ENCODE measurements at regions not wholly inside any gene's neighbourhood (a gene's known extent, or its start where the extent isn't known, plus 50 kb on each side); places are given as distances from the start of the nearest gene placed in this dataset.

DNA sequence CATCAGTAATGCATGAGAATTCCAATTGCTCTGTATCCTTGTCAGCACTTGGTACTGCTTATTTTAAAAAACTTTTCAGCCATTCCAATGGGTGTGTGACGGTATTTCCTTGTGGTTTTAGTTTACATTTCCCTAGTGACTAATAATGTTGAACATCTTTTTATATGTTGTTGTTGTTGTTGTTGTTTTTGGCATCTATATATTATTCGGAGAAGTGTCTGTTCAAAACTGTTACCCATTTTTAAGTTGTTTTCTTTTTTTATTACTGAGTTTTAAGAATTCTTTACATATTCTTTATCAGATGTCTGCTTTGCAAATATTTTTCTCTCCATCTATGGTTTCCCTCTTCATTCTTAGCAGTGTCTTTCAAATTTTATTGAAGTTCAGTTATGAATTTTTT, 231.1 kb upstream of the POU3F1 start:
- no peak for DNase-seq

DNA sequence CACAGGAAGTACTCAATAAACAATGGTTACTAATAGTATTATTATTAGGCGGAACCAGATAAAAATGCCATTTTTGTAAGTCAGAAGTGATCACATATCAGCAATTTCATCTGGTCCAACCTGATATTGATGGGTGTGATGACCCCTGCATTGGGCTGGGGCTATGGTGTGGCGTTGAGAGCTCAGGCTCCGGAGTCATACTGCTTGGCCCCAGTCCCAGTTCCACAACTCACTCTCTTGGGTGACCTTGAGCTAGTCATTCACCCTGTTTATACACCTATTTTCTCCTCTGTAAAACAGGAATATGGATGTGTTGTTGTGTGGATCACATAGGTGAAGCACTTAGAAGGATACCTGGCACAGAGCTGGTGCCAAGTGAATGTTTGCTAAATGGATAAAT, 229.4 kb upstream of the POU3F1 start:
- no peak for DNase-seq

GRCh38 chr1:38274974-38275373, 228.4 kb upstream of the POU3F1 start:
- no peak for DNase-seq

GRCh38 chr1:38273196-38273804, 226.7 kb upstream of the POU3F1 start:
- no peak for DNase-seq

DNA sequence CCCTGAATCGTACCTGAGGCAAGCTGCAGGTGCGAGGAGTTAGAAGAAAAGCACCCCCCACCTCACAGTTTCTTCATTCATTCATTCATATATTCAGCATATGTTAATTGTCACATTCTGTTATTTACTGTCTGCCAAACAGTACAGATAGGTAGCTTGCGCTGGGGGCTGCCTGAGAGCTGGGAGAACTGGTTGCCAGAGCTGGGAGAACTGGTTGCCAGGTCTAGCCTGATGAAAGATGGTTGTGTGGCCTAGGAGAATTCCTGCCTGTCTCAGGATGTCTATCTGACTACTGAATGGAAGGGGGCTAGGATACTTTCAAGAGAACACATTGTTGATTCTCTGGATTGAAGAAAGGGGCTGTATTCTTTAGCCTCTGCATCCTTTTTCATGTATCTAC, 225.9 kb upstream of the POU3F1 start:
- no peak for DNase-seq

DNA sequence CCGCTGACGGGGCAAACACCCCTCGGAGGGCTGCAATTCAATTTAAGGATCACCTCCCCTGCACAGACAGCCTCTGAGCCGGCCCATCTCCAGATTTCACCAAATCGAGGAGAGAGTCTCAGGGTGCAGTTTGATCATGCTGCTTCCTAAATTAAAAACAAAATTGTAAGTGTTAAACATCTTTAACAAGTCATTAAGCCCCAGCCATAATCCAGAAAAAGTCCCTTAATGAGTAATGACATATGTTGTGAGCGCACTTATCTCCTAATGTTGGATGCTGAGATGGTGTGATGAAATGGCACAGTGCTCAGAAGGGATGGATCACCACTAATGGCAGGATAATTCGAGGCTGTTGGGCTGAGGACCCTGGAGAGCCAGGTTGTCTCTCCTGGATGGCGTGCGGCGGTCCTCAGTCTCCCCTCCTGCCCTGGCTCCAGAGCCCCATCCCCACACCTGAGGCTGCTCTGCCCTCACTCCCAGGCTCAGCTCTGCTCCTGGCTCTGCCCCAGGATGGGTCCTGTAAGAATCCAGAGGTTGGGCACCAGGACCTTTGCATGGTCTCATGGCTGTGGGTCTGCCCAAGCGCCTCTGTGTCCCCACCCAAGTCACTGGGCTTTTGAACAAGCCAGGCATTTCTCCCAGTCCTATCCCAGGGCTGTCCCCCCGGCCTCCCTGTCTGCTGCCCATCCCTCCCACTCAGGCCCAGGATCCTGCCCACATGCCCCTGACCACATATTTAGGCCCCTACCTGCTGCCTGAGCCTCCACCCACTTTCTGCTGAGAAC, 224.4 kb upstream of the POU3F1 start:
- DNase-seq: no peak

GRCh38 chr1:38269923-38270848, 223.6 kb upstream of the POU3F1 start:
- no peak for DNase-seq

DNA sequence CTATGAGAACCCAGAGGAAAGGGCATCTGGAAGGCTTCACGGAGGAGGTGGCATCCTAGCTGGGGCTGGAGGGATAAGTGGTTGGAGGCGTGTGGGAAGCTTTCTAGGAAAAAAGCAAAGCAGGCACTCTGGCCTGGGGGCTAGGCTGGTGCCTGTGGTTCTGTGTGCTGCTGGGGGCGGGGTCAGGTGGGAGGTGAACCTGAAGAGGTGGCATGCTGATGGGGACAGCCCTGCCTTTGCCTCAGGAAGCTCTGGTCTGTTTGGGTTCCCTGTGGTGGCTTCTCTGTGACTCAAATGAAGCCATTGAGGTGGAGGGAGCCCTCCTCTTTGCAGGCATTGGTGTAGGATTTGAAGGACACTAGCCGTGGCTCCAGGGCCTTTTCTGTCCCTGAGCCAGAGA, 221.6 kb upstream of the POU3F1 start:
- DNase-seq: no peak

DNA sequence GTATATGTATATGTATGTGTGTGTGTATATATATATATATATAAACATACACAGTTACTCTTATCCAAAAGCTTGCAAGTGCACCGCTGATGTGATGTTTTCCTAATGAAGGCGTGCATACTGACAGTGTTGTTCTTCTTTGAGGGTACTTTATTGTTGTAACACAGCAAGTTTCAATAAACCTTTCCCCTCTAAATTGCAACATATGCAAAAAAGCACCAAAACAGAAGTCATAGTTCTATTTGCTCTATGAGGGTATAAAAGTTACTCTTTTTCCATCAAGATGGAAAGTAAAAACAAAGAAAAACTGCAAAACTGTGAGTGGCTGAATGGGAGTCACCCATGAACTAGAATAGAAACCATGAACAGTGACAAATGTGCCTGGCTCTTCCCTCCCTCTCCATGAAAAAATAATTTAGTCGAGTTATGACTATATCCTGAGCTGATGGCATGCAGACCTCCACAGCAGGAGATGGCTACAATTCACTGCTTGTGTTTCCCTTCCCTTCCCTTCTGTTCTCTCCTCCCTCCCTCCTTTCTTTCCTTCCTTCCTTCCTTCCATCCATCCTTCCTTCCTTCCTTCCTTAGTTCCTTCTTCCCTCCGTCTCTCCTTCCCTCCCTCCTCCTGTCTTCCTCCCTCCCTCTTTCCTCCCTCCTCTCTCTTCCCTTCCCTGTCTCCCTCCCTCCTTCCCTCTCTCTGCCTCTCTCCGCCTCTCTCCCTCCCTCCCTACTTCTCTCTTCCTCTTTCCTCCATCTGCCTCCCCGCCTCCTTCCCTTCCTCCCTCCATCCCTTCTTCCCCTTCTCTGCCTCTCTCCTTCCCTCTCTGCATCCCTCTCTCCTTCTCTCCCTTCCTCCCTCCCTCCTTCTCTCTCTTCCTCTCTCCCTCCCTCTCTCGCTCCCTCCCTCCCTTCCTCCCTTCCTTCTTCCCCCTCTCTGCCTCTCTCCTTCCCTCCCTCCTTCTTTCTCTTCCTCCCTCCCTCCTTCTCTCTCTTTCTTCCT, 220.7 kb upstream of the POU3F1 start:
- DNase-seq: no peak

DNA sequence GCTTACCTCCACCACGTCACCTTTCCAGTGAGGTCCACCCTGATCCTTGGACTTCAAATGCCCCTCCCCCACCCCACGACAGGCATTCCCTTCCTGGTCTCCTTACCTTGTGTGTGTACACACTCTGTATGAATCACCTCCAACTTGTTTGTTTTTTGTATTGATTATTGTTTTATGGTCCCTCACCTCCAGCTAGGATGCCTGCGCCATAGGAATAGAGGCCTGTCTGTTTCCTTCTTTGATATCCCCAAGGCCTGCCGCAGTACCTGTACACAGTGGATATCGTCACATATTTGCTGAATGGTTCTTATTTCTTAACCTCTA, 219.6 kb upstream of the POU3F1 start:
- DNase-seq: no peak

DNA sequence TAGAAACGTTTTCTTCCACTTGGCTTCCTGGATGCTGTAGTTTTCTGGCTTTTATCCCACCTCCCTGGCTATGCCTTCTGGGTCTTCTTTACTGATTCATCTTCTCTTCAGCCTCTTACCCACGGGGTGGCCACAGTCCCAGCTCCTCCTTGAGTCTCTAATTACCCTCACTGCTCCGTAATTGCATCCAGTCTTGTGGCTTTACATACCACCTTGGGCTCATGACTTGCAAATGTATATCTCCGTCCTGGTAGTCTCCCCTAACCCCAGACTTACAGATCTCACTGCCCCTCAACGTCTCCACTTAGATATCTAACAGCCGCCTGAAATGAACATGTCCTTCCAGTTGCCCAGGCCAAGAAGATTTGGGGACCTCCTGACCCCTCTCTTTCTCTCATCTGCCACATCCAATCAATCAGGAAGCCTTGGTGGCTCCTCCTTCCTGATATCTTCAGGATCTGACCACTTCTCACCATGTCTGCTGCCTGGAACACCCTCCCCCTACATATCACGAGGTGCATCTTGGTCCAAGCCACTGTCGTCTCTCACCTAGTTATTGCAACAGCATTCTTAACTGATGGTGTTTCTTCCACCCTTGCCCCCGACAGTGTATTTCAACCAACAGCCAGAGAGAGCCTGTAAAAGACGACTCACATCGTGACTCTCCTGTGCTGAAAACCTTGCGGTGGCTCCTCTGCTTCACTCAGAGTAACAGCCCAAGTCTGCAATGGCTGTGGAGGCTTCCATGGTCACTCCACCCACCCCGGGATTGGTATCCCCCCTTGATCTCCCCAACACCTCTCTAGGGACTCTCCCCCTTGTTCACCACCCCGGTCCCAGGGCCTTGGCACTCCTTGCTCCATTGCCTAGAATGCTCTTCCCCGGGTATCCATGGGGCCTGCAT, 219.0 kb upstream of the POU3F1 start:
- DNase-seq: no peak

- DNase-seq: no peak
Measured at GRCh38 chr1:38263438-38263837, 216.8 kb upstream of the POU3F1 start.

- DNase-seq: no peak
Measured at GRCh38 chr1:38261574-38261973, 215.0 kb upstream of the POU3F1 start.

GRCh38 chr1:38258085-38258627, 211.6 kb upstream of the POU3F1 start:
- no peak for DNase-seq

DNA sequence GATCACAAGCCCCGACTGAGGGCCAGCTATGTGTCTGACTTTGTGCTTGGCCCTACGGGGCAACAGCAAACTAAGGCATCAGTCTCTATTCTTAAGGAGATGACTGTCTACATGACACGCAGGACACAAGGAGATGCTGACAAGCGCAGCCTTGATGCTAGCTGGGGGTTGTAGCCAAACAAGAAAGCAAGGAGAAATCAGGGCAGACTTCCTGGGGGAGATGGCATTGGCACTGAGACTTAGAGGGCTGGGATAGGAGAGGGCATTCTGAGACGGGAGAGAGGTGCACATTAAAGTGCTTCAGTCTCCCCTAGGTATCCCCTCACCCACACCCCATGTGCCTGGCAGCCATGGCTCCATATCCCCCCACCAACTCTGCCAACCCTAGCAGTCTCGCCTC, 210.8 kb upstream of the POU3F1 start:
- no peak for DNase-seq

DNA sequence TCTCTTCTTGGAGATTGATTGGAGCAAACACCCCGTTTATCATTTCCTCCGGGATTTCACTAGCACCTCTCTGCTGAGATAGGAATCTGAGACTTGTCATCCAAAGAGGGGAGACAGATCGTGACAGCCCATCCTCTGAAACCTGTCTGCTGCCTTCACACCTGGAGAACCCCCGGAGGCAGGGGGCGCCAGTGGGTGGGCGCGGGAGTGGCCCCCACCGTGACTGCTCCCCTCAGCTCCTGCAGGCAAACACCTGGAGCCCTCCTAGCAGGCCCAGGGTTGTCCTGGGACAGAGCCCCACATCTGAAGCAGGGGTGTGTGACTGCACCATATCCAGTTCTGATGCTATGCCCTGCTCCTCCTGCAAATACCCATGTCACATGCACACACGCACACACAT, 209.5 kb upstream of the POU3F1 start:
- no peak for DNase-seq

- no peak for DNase-seq
Measured at GRCh38 chr1:38253314-38253713, 206.7 kb upstream of the POU3F1 start.

- no peak for DNase-seq
Measured at GRCh38 chr1:38250356-38250755, 203.8 kb upstream of the POU3F1 start.

- DNase-seq: no peak
Measured at GRCh38 chr1:38249001-38249400, 202.4 kb upstream of the POU3F1 start.

GRCh38 chr1:38246955-38247952, 200.7 kb upstream of the POU3F1 start:
- no peak for DNase-seq

Data from activated gamma-delta T cell treated with Interleukin-2 at 50 U/mL for 16 hours (primary cell).